H9 (cell line): ENCODE measurements at regions not wholly inside any gene's neighbourhood (a gene's known extent, or its start where the extent isn't known, plus 50 kb on each side); places are given as distances from the start of the nearest gene placed in this dataset.

ENCODE experiments used
- DNase-seq: peaks from one replicate; pipeline ENCODE4 v3.0.0-alpha.2; 2017
- H2AFZ ChIP-seq: one replicate; pipeline ENCODE4 v1.6.1; 2013; ENCODE audit warnings: mild to moderate bottlenecking, low read length, control low read depth, moderate library complexity
- H2AK5ac ChIP-seq: 2 replicates; pipeline ENCODE4 v1.6.1; 2013; ENCODE audit warnings: low read length, control low read depth, mixed read lengths; ENCODE audit not compliant: insufficient read length
- H2BK120ac ChIP-seq: one replicate; pipeline ENCODE4 v1.6.1; 2013; ENCODE audit warnings: low read depth, mild to moderate bottlenecking, low read length, control low read depth, inconsistent platforms; ENCODE audit not compliant: poor library complexity, severe bottlenecking
- H2BK12ac ChIP-seq: 2 replicates; pipeline ENCODE4 v1.6.1; 2013; ENCODE audit warnings: low read length, control low read depth, mixed read lengths, low read depth; ENCODE audit not compliant: insufficient read length
- H2BK15ac ChIP-seq: 2 replicates; pipeline ENCODE4 v1.6.1; 2013; ENCODE audit warnings: low read depth, low read length, control low read depth
- H2BK20ac ChIP-seq: one replicate; pipeline ENCODE4 v1.6.1; 2013; ENCODE audit warnings: low read depth, mild to moderate bottlenecking, low read length, control low read depth, inconsistent platforms; ENCODE audit not compliant: poor library complexity, severe bottlenecking
- H2BK5ac ChIP-seq: 2 replicates; pipeline ENCODE4 v1.6.1; 2013; ENCODE audit warnings: low read length, control low read depth, mixed read lengths; ENCODE audit not compliant: insufficient read length
- H3K14ac ChIP-seq: 2 replicates; pipeline ENCODE4 v1.6.1; 2013; ENCODE audit warnings: low read length, control low read depth; ENCODE audit not compliant: insufficient read depth
- H3K18ac ChIP-seq: 2 replicates; pipeline ENCODE4 v1.6.1; 2013; ENCODE audit warnings: low read depth, mild to moderate bottlenecking, mixed read lengths, low read length, control low read depth; ENCODE audit not compliant: insufficient read length
- H3K23ac ChIP-seq: 2 replicates; pipeline ENCODE4 v1.6.1; 2013; ENCODE audit warnings: low read length, control low read depth, mixed read lengths, low read depth; ENCODE audit not compliant: insufficient read length
- H3K23me2 ChIP-seq: 2 replicates; pipeline ENCODE4 v1.6.1; 2013; ENCODE audit warnings: low read depth, mild to moderate bottlenecking, mixed read lengths, low read length, control low read depth; ENCODE audit not compliant: insufficient read length, poor library complexity, severe bottlenecking
- H3K27ac ChIP-seq: 2 replicates; pipeline ENCODE4 v1.5.1; 2013; ENCODE audit warnings: low read length, control low read depth, mixed read lengths, low read depth; ENCODE audit not compliant: insufficient read length
- H3K27me3 ChIP-seq: 2 replicates; pipeline ENCODE4 v1.6.1; 2013; ENCODE audit warnings: low read length, control low read depth, inconsistent platforms; ENCODE audit not compliant: insufficient read depth
- H3K4ac ChIP-seq: 2 replicates; pipeline ENCODE4 v1.6.1; 2013; ENCODE audit warnings: low read depth, mild to moderate bottlenecking, control low read depth, inconsistent platforms, low read length, moderate library complexity
- H3K4me1 ChIP-seq: 2 replicates; pipeline ENCODE4 v1.6.1; 2013; ENCODE audit warnings: low read length, control low read depth, inconsistent platforms; ENCODE audit not compliant: insufficient read depth
- H3K4me2 ChIP-seq: 2 replicates; pipeline ENCODE4 v1.6.1; 2013; ENCODE audit warnings: low read length, control low read depth, mixed read lengths; ENCODE audit not compliant: insufficient read length, insufficient read depth
- H3K56ac ChIP-seq: 2 replicates; pipeline ENCODE4 v1.6.1; 2013; ENCODE audit warnings: low read depth, mild to moderate bottlenecking, mixed read lengths, low read length, control low read depth; ENCODE audit not compliant: insufficient read length
- H3K79me1 ChIP-seq: 2 replicates; pipeline ENCODE4 v1.6.1; 2013; ENCODE audit warnings: low read depth, mild to moderate bottlenecking, moderate library complexity, low read length, control low read depth, inconsistent platforms; ENCODE audit not compliant: insufficient read depth, poor library complexity, severe bottlenecking
- H3K79me2 ChIP-seq: 2 replicates; pipeline ENCODE4 v1.6.1; 2013; ENCODE audit warnings: low read length, control low read depth, inconsistent platforms; ENCODE audit not compliant: insufficient read depth
- H3K9ac ChIP-seq: 2 replicates; pipeline ENCODE4 v1.6.1; 2013; ENCODE audit warnings: low read length, control low read depth, mixed read lengths; ENCODE audit not compliant: insufficient read length; ENCODE audit errors: extremely low read depth
- H3K9me3 ChIP-seq: one replicate; pipeline ENCODE4 v1.6.1; 2013; ENCODE audit warnings: low read depth, low read length, inconsistent platforms; ENCODE audit not compliant: control insufficient read depth
- H3T11ph ChIP-seq: one replicate; pipeline ENCODE4 v1.6.1; 2013; ENCODE audit warnings: mild to moderate bottlenecking, low read length, control low read depth, inconsistent platforms
- H4K20me1 ChIP-seq: one replicate; pipeline ENCODE4 v1.6.1; 2013; ENCODE audit not compliant: control insufficient read depth, insufficient read length, insufficient read depth
- H4K5ac ChIP-seq: 2 replicates; pipeline ENCODE4 v1.6.1; 2013; ENCODE audit warnings: low read depth, mild to moderate bottlenecking, mixed read lengths, low read length, control low read depth; ENCODE audit not compliant: insufficient read length
- H4K8ac ChIP-seq: replicated peaks from 2 replicates; pipeline ENCODE4 v1.6.1; 2013; ENCODE audit warnings: low read length, control low read depth, mixed read lengths, low read depth; ENCODE audit not compliant: insufficient read length
- H4K91ac ChIP-seq: 2 replicates; pipeline ENCODE4 v1.6.1; 2013; ENCODE audit warnings: low read depth, mild to moderate bottlenecking, moderate library complexity, mixed read lengths, low read length, control low read depth; ENCODE audit not compliant: insufficient read length
- H3K27ac Mint-ChIP-seq, 3 experiments: 2 replicates in 2 of 3; 3 replicates in 1 of 3; pipeline ENCODE4 v1.8.0; 2020 to 2021; ENCODE audit warnings: mixed read lengths in 3 of 3, mild to moderate bottlenecking in 1 of 3, moderate library complexity in 1 of 3
- H3K27me3 Mint-ChIP-seq: 2 replicates; pipeline ENCODE4 v1.8.0; 2021; ENCODE audit warnings: low read depth, mild to moderate bottlenecking, moderate library complexity, mixed read lengths
- H3K36me3 Mint-ChIP-seq, 3 experiments: 2 replicates in 2 of 3; 3 replicates in 1 of 3; pipeline ENCODE4 v1.8.0; 2020 to 2021; ENCODE audit warnings: low read depth in 3 of 3, mixed read lengths in 3 of 3; ENCODE audit not compliant: insufficient read depth in 1 of 3
- H3K4me1 Mint-ChIP-seq, 2 experiments: 2 replicates each; pipeline ENCODE4 v1.8.0; 2020; ENCODE audit warnings: mixed read lengths in 2 of 2
- H3K4me3 Mint-ChIP-seq, 2 experiments: 2 replicates in 1 of 2; 3 replicates in 1 of 2; pipeline ENCODE4 v1.8.0; 2020 to 2021; ENCODE audit warnings: mild to moderate bottlenecking in 2 of 2, mixed read lengths in 2 of 2, moderate library complexity in 1 of 2
- H3K9me3 Mint-ChIP-seq, 2 experiments: 2 replicates in 1 of 2; 3 replicates in 1 of 2; pipeline ENCODE4 v1.8.0; 2020; ENCODE audit warnings: mild to moderate bottlenecking in 2 of 2, mixed read lengths in 2 of 2, moderate library complexity in 1 of 2
- CTCF ChIP-seq: fragments of 200-600 bp; sonication (generic); conservative IDR thresholded peaks from 3 replicates; pipeline ENCODE4 v1.8.0; 2021; ENCODE audit warnings: antibody characterized with exemption, mild to moderate bottlenecking

- Histone ChIP-seq H4K20me1 (no peaks in the 10 kb centered on the region), H3K4me1 (no peaks in the 10 kb centered on the region), H3K9me3 (no peaks in the 10 kb centered on the region), H3K4ac (no peak overlapping the region), H3K79me2 (no peaks in the 10 kb centered on the region), H3K9ac (no peak overlapping the region), H2BK120ac (no peak overlapping the region), H3K18ac (no peak overlapping the region), H2AK5ac (no peak overlapping the region), H3K27ac (no peak overlapping the region), H3T11ph (no peak overlapping the region), H2BK20ac (no peak overlapping the region), H2BK5ac (no peak overlapping the region), H3K23me2 (no peaks in the 10 kb centered on the region), H3K79me1 (no peaks in the 10 kb centered on the region), H3K27me3 (no peaks in the 10 kb centered on the region), H2BK15ac (no peak overlapping the region), H4K5ac (no peak overlapping the region), H3K14ac (no peak overlapping the region), H4K91ac (no peak overlapping the region), H3K4me2 (no peak overlapping the region), H2BK12ac (no peak overlapping the region), H3K56ac (no peak overlapping the region), H2AFZ (no peak overlapping the region), H4K8ac (no peak overlapping the region), H3K23ac (no peak overlapping the region)
- DNase-seq, result no peak
- no peaks in the 10 kb centered on the region for H3K27me3 Mint-ChIP-seq
- peaks cover 0 to 13% (median 5%) of the 10 kb centered on the region in 3 experiments; a peak in 2 of 7 replicates for H3K36me3 Mint-ChIP-seq
- peaks cover 3 to 7% of the 10 kb centered on the region in 2 experiments for H3K9me3 Mint-ChIP-seq
- H3K4me3 Mint-ChIP-seq, result no peak overlapping the region
- no peak overlapping the region for H3K27ac Mint-ChIP-seq
- H3K4me1 Mint-ChIP-seq, result no peaks in the 10 kb centered on the region
- no peak for TF ChIP-seq CTCF
These were observed 564.4 kb upstream of the LUZP2 start for GRCh38 chr11:23932485-23932898.
